AG10803 (cell line): ENCODE measurements at regions not wholly inside any gene's neighbourhood (a gene's known extent, or its start where the extent isn't known, plus 50 kb on each side); places are given as distances from the start of the nearest gene placed in this dataset.
A peak's percentile ranks its signal among the peaks of the same experiment; 100 is the strongest.

Experiments used
- DNase-seq: peaks from one replicate; pipeline ENCODE4 v3.0.0; 2010; ENCODE audit warnings: low read depth
- H3K4me3 ChIP-seq: 2 replicates; pipeline ENCODE4 v1.5.1; 2011; ENCODE audit warnings: mild to moderate bottlenecking, low read length, control low read depth
- CTCF ChIP-seq: conservative IDR thresholded peaks from 2 replicates; pipeline ENCODE4 v1.5.1; 2011; ENCODE audit warnings: mild to moderate bottlenecking, low read length, control low read depth, inconsistent platforms

GRCh38 chr1:63068626-63069025, 253.7 kb upstream of the FOXD3 start:
- H3K4me3 ChIP-seq = no peak overlapping the region
- no peak for TF ChIP-seq CTCF
- DNase-seq = no peak

GRCh38 chr1:63069214-63069613, 253.2 kb upstream of the FOXD3 start:
- H3K4me3 ChIP-seq = no peak overlapping the region
- TF ChIP-seq CTCF = no peak
- DNase-seq = no peak

GRCh38 chr1:63073309-63074306, 248.8 kb upstream of the FOXD3 start:
- H3K4me3 ChIP-seq = no peak overlapping the region
- DNase-seq = no peak
- TF ChIP-seq CTCF = 0 out of 2 replicates have a peak, but pooled peaks have one; percentile 5

- no peak for DNase-seq
- no peak overlapping the region for H3K4me3 ChIP-seq
- TF ChIP-seq CTCF = no peak
These were observed 248.0 kb upstream of the FOXD3 start for GRCh38 chr1:63074321-63074720.

GRCh38 chr1:63082766-63083165, 239.6 kb upstream of the FOXD3 start:
- no peak overlapping the region for H3K4me3 ChIP-seq
- no peak for DNase-seq
- TF ChIP-seq CTCF = no peak

- H3K4me3 ChIP-seq = no peak overlapping the region
- TF ChIP-seq CTCF = no peak
- DNase-seq = no peak
These were observed 234.4 kb upstream of the FOXD3 start for GRCh38 chr1:63087966-63088365.

- TF ChIP-seq CTCF = no peak
- DNase-seq = no peak
- no peak overlapping the region for H3K4me3 ChIP-seq
These were observed 223.2 kb upstream of the FOXD3 start for GRCh38 chr1:63099188-63099587.
